DOHH2 (cell line): ENCODE measurements at regions not wholly inside any gene's neighbourhood (a gene's known extent, or its start where the extent isn't known, plus 50 kb on each side); places are given as distances from the start of the nearest gene placed in this dataset.

ENCODE experiments used
- CTCF ChIP-seq: fragments of 200-600 bp; sonication (generic); IDR thresholded peaks from one replicate; pipeline ENCODE4 v1.5.1; 2014; ENCODE audit warnings: antibody characterized with exemption, mild to moderate bottlenecking, low read depth, low read length; ENCODE audit not compliant: poor library complexity, severe bottlenecking
- EZH2phosphoT487 ChIP-seq: fragments of 200-600 bp; sonication (generic); IDR thresholded peaks from 2 replicates; pipeline ENCODE4 v1.6.1; 2017; ENCODE audit warnings: borderline replicate concordance, mild to moderate bottlenecking, antibody characterized with exemption, low read length, moderate library complexity, mixed read lengths

GRCh38 chr7:81883801-81884393 is 114.0 kb upstream of the HGF start:
- TF ChIP-seq CTCF: no peak
- TF ChIP-seq EZH2phosphoT487: no peak
